OCI-LY7 (cell line): ENCODE measurements at regions not wholly inside any gene's neighbourhood (a gene's known extent, or its start where the extent isn't known, plus 50 kb on each side); places are given as distances from the start of the nearest gene placed in this dataset.

Experiments used
- EZH2phosphoT487 ChIP-seq: fragments of 200-600 bp; sonication (generic); IDR thresholded peaks from 2 replicates; pipeline ENCODE4 v1.6.1; 2018; ENCODE audit warnings: low read depth, borderline replicate concordance, mild to moderate bottlenecking, mixed run types, antibody characterized with exemption, low read length, moderate library complexity, mixed read lengths
- TF ChIP-seq, protein P1 (sequence below): fragments of 200-600 bp; sonication (generic); conservative IDR thresholded peaks from 2 replicates; pipeline ENCODE4 v1.5.1; 2014; ENCODE audit warnings: mild to moderate bottlenecking, antibody characterized with exemption, low read length, moderate library complexity, mixed read lengths

DNA sequence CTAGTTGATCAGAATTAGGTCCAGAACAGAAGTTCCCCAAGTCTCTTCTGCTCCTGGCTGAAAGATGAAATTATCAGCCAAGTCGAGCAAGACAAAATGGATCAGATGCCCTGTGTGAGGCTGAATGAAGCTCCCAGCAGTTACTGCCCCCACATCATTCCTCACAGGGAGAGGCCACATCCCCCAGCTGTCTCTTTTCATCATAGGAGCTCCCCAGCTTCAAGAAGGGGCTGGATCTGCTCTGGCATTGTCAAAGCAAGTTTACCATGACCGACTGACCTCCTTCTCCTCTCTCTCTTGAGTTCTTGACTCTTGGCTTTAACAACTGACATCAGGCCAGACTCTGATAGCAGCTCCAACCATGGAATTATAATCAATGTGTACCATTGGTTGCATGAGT lies 133.3 kb upstream of the RAD23B start:
- TF ChIP-seq, protein P1, sequence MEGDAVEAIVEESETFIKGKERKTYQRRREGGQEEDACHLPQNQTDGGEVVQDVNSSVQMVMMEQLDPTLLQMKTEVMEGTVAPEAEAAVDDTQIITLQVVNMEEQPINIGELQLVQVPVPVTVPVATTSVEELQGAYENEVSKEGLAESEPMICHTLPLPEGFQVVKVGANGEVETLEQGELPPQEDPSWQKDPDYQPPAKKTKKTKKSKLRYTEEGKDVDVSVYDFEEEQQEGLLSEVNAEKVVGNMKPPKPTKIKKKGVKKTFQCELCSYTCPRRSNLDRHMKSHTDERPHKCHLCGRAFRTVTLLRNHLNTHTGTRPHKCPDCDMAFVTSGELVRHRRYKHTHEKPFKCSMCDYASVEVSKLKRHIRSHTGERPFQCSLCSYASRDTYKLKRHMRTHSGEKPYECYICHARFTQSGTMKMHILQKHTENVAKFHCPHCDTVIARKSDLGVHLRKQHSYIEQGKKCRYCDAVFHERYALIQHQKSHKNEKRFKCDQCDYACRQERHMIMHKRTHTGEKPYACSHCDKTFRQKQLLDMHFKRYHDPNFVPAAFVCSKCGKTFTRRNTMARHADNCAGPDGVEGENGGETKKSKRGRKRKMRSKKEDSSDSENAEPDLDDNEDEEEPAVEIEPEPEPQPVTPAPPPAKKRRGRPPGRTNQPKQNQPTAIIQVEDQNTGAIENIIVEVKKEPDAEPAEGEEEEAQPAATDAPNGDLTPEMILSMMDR, result no peak
- no peak for TF ChIP-seq EZH2phosphoT487
